ENCODE measurements at regions not wholly inside any gene's neighbourhood (a gene's known extent, or its start where the extent isn't known, plus 50 kb on each side); places are given as distances from the start of the nearest gene placed in this dataset.

- WGBS, 2 donors (ENCODE audit: extremely low coverage in 2 of 2, insufficient read length in 2 of 2, insufficient replicate concordance in 1 of 2), result no CpG with 5 or more reads among the region's 36 CpGs
- peak; percentile 65 for DNase-seq (ENCODE audit: low spot score)
- H4K91ac ChIP-seq (ENCODE audit: low read depth, low read length, poor library complexity), result peak overlapping the region; percentile 85
Observed at GRCh38 chr11:70544774-70545609, 146.7 kb downstream of the CTTN start.

DNA sequence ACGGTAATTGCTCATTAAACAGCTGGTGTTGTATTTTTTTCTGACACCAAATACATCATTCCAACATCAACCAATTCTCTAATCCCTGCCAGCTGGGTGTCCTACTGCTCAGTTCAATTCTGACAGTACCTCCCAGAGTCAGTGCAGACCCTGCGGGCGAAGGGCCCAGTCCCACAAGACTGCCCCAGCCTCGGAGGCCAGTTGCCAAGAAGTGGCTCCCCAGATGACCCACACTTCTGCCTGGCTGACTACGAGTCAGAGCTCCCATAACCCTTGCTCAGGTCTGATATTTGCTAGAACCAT is 147.2 kb downstream of the CTTN start:
- peak overlapping the region; percentile 53 for H3K27ac ChIP-seq (replicated peaks; ENCODE audit: low read length)
- H2BK5ac ChIP-seq (ENCODE audit: low read length), result no peak overlapping the region
- WGBS, 2 donors (ENCODE audit: extremely low coverage in 2 of 2, insufficient read length in 2 of 2, insufficient replicate concordance in 1 of 2), result no CpG with 5 or more reads among the region's 5 CpGs
- peak overlapping the region; percentile 11 for H3K23ac ChIP-seq (ENCODE audit: low read depth, low read length, poor library complexity)
- peaks cover 14 to 25% of the 10 kb centered on the region in 2 donors for H3K4me1 ChIP-seq (ENCODE audit: control insufficient read depth in 2 of 2, insufficient read depth in 1 of 2, low read depth in 1 of 2, low read length in 2 of 2)
- H3K9ac ChIP-seq (ENCODE audit: low read depth, low read length, poor library complexity), result no peak overlapping the region
- peaks cover 0 to 4% of the 10 kb centered on the region in 2 donors for H3K9me3 ChIP-seq (replicated peaks in 1 of 2; ENCODE audit: control insufficient read depth in 2 of 2, insufficient read depth in 1 of 2, low read depth in 1 of 2, low read length in 2 of 2)
- H3K18ac ChIP-seq (ENCODE audit: low read length), result peak overlapping the region; percentile 90
- H3K14ac ChIP-seq (ENCODE audit: low read length), result no peak overlapping the region
- H2AK5ac ChIP-seq (ENCODE audit: low read depth, low read length), result peak overlapping the region; percentile 76
- H3K36me3 ChIP-seq (replicated peaks in 1 of 2; ENCODE audit: control insufficient read depth in 2 of 2, insufficient read depth in 2 of 2, low read length in 2 of 2), result no peaks in the 10 kb centered on the region
- no peak overlapping the region for H2AFZ ChIP-seq (ENCODE audit: low read length)
- peak overlapping the region; percentile 84 for H2BK120ac ChIP-seq (ENCODE audit: low read depth, low read length)
- no peaks in the 10 kb centered on the region for H3K27me3 ChIP-seq (ENCODE audit: control insufficient read depth in 3 of 3, insufficient read depth in 3 of 3, low read depth in 1 of 3, low read length in 3 of 3)
- H4K8ac ChIP-seq (ENCODE audit: low read depth, low read length), result no peak overlapping the region
- H2BK12ac ChIP-seq (ENCODE audit: low read length), result no peak overlapping the region
- DNase-seq (ENCODE audit: low spot score), result no peak
- no peak overlapping the region for H3K4me3 ChIP-seq (ENCODE audit: low read length in 2 of 2)
- H3K4me2 ChIP-seq (ENCODE audit: insufficient read depth, low read length, poor library complexity, severe bottlenecking), result no peak overlapping the region
- H4K91ac ChIP-seq (ENCODE audit: low read depth, low read length, poor library complexity), result no peak overlapping the region
- H2BK15ac ChIP-seq (ENCODE audit: low read length), result peak overlapping the region; percentile 76
- peaks cover 3% of the 10 kb centered on the region for H3K79me1 ChIP-seq (ENCODE audit: low read depth, low read length)
- H3K4ac ChIP-seq (ENCODE audit: low read length), result no peak overlapping the region

More at GRCh38 chr11:70544774-70545609, 146.7 kb downstream of the CTTN start:
- peaks cover 3% of the 10 kb centered on the region for H3K79me1 ChIP-seq (ENCODE audit: low read depth, low read length)
- H3K27ac ChIP-seq (replicated peaks; ENCODE audit: low read length), result peak overlapping the region; percentile 64
- H2AK5ac ChIP-seq (ENCODE audit: low read depth, low read length), result peak overlapping the region; percentile 98
- H2BK5ac ChIP-seq (ENCODE audit: low read length), result peak overlapping the region; percentile 69
- peak overlapping the region; percentile 19 for H3K4ac ChIP-seq (ENCODE audit: low read length)
- H3K14ac ChIP-seq (ENCODE audit: low read length), result peak overlapping the region; percentile 25
- peak overlapping the region; percentile 57 for H3K23ac ChIP-seq (ENCODE audit: low read depth, low read length, poor library complexity)
- peak overlapping the region; percentile 98 for H3K18ac ChIP-seq (ENCODE audit: low read length)
- H3K9me3 ChIP-seq (replicated peaks in 1 of 2; ENCODE audit: control insufficient read depth in 2 of 2, insufficient read depth in 1 of 2, low read depth in 1 of 2, low read length in 2 of 2), result peaks cover 0 to 4% of the 10 kb centered on the region in 2 donors
- H3K4me2 ChIP-seq (ENCODE audit: insufficient read depth, low read length, poor library complexity, severe bottlenecking), result no peak overlapping the region
- peak overlapping the region; percentile 84 for H2BK120ac ChIP-seq (ENCODE audit: low read depth, low read length)
- H3K4me1 ChIP-seq (ENCODE audit: control insufficient read depth in 2 of 2, insufficient read depth in 1 of 2, low read depth in 1 of 2, low read length in 2 of 2), result peaks cover 14 to 25% of the 10 kb centered on the region in 2 donors
- peak overlapping the region; percentile 43 for H2AFZ ChIP-seq (ENCODE audit: low read length)
- H3K4me3 ChIP-seq (ENCODE audit: low read length in 2 of 2), result peak overlapping the region in 1 of 2 donors; percentile 10
- peak overlapping the region; percentile 94 for H2BK15ac ChIP-seq (ENCODE audit: low read length)
- peak overlapping the region; percentile 65 for H3K9ac ChIP-seq (ENCODE audit: low read depth, low read length, poor library complexity)
- peak overlapping the region; percentile 3 for H4K8ac ChIP-seq (ENCODE audit: low read depth, low read length)
- no peaks in the 10 kb centered on the region for H3K36me3 ChIP-seq (replicated peaks in 1 of 2; ENCODE audit: control insufficient read depth in 2 of 2, insufficient read depth in 2 of 2, low read length in 2 of 2)
- no peaks in the 10 kb centered on the region for H3K27me3 ChIP-seq (ENCODE audit: control insufficient read depth in 3 of 3, insufficient read depth in 3 of 3, low read depth in 1 of 3, low read length in 3 of 3)
- peak overlapping the region; percentile 95 for H2BK12ac ChIP-seq (ENCODE audit: low read length)

- Histone ChIP-seq H4K8ac (ENCODE audit: low read depth, low read length) (no peak overlapping the region), H3K4me2 (ENCODE audit: insufficient read depth, low read length, poor library complexity, severe bottlenecking) (no peak overlapping the region), H3K23ac (ENCODE audit: low read depth, low read length, poor library complexity) (no peak overlapping the region), H2AK5ac (ENCODE audit: low read depth, low read length) (peak overlapping the region; percentile 76), H3K4ac (ENCODE audit: low read length) (no peak overlapping the region), H2BK12ac (ENCODE audit: low read length) (no peak overlapping the region), H2BK120ac (ENCODE audit: low read depth, low read length) (no peak overlapping the region), H3K4me1 (ENCODE audit: control insufficient read depth in 2 of 2, insufficient read depth in 1 of 2, low read depth in 1 of 2, low read length in 2 of 2) (peaks cover 21 to 30% of the 10 kb centered on the region in 2 donors), H3K79me1 (ENCODE audit: low read depth, low read length) (peaks cover 3% of the 10 kb centered on the region), H2BK15ac (ENCODE audit: low read length) (no peak overlapping the region), H3K27ac (replicated peaks; ENCODE audit: low read length) (no peak overlapping the region), H3K36me3 (replicated peaks in 1 of 2; ENCODE audit: control insufficient read depth in 2 of 2, insufficient read depth in 2 of 2, low read length in 2 of 2) (no peaks in the 10 kb centered on the region), H2AFZ (ENCODE audit: low read length) (no peak overlapping the region), H2BK5ac (ENCODE audit: low read length) (no peak overlapping the region), H3K9me3 (replicated peaks in 1 of 2; ENCODE audit: control insufficient read depth in 2 of 2, insufficient read depth in 1 of 2, low read depth in 1 of 2, low read length in 2 of 2) (peaks cover 0 to 4% of the 10 kb centered on the region in 2 donors), H3K14ac (ENCODE audit: low read length) (no peak overlapping the region), H3K27me3 (ENCODE audit: control insufficient read depth in 3 of 3, insufficient read depth in 3 of 3, low read depth in 1 of 3, low read length in 3 of 3) (no peaks in the 10 kb centered on the region), H4K91ac (ENCODE audit: low read depth, low read length, poor library complexity) (no peak overlapping the region), H3K4me3 (ENCODE audit: low read length in 2 of 2) (no peak overlapping the region), H3K18ac (ENCODE audit: low read length) (peak overlapping the region; percentile 33), H3K9ac (ENCODE audit: low read depth, low read length, poor library complexity) (no peak overlapping the region)
- no peak for DNase-seq (ENCODE audit: low spot score)
- no CpG with 5 or more reads among the region's 9 CpGs for whole genome bisulfite sequencing, 2 donors (ENCODE audit: extremely low coverage in 2 of 2, insufficient read length in 2 of 2, insufficient replicate concordance in 1 of 2)
Observed at GRCh38 chr11:70546191-70546940, 148.0 kb downstream of the CTTN start.

DNA sequence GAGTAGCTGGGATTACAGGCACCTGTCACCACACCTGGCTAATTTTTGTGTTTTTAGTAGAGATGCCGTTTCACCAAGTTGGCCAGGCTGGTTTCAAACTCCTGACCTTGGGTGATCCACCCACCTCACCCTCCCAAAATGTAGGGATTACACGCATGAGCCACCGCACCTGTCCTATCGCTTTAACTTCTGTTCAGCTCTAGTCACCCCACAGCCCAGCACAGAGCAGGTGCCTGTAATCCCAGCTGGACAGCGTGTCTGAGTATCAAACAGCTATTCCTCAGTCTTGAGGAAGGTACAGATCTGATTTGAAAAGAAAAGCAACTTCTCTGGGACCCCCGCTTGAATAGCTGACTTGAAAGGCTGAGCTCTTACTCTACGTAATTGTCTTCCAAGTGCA is 149.1 kb downstream of the CTTN start:
- no peak overlapping the region for H2AK5ac ChIP-seq (ENCODE audit: low read depth, low read length)
- H2BK12ac ChIP-seq (ENCODE audit: low read length), result no peak overlapping the region
- WGBS, 2 donors (ENCODE audit: extremely low coverage in 2 of 2, insufficient read length in 2 of 2, insufficient replicate concordance in 1 of 2), result no CpG with 5 or more reads among the region's 7 CpGs
- no peak overlapping the region for H3K27ac ChIP-seq (replicated peaks; ENCODE audit: low read length)
- H3K4me2 ChIP-seq (ENCODE audit: insufficient read depth, low read length, poor library complexity, severe bottlenecking), result no peak overlapping the region
- H3K27me3 ChIP-seq (ENCODE audit: control insufficient read depth in 3 of 3, insufficient read depth in 3 of 3, low read depth in 1 of 3, low read length in 3 of 3), result no peaks in the 10 kb centered on the region
- H3K4ac ChIP-seq (ENCODE audit: low read length), result no peak overlapping the region
- H3K23ac ChIP-seq (ENCODE audit: low read depth, low read length, poor library complexity), result no peak overlapping the region
- H4K8ac ChIP-seq (ENCODE audit: low read depth, low read length), result no peak overlapping the region
- no peaks in the 10 kb centered on the region for H3K36me3 ChIP-seq (replicated peaks in 1 of 2; ENCODE audit: control insufficient read depth in 2 of 2, insufficient read depth in 2 of 2, low read length in 2 of 2)
- H3K4me3 ChIP-seq (ENCODE audit: low read length in 2 of 2), result no peak overlapping the region
- no peak overlapping the region for H2BK15ac ChIP-seq (ENCODE audit: low read length)
- no peak for DNase-seq (ENCODE audit: low spot score)
- H2BK120ac ChIP-seq (ENCODE audit: low read depth, low read length), result no peak overlapping the region
- H3K18ac ChIP-seq (ENCODE audit: low read length), result no peak overlapping the region
- no peaks in the 10 kb centered on the region for H3K9me3 ChIP-seq (replicated peaks in 1 of 2; ENCODE audit: control insufficient read depth in 2 of 2, insufficient read depth in 1 of 2, low read depth in 1 of 2, low read length in 2 of 2)
- no peak overlapping the region for H3K9ac ChIP-seq (ENCODE audit: low read depth, low read length, poor library complexity)
- no peak overlapping the region for H4K91ac ChIP-seq (ENCODE audit: low read depth, low read length, poor library complexity)
- peaks cover 28 to 34% of the 10 kb centered on the region in 2 donors for H3K4me1 ChIP-seq (ENCODE audit: control insufficient read depth in 2 of 2, insufficient read depth in 1 of 2, low read depth in 1 of 2, low read length in 2 of 2)
- no peak overlapping the region for H2BK5ac ChIP-seq (ENCODE audit: low read length)
- peaks cover 3% of the 10 kb centered on the region for H3K79me1 ChIP-seq (ENCODE audit: low read depth, low read length)
- no peak overlapping the region for H2AFZ ChIP-seq (ENCODE audit: low read length)
- H3K14ac ChIP-seq (ENCODE audit: low read length), result peak overlapping the region; percentile 22
